MCF 10A (cell line): ENCODE measurements at regions not wholly inside any gene's neighbourhood (a gene's known extent, or its start where the extent isn't known, plus 50 kb on each side); places are given as distances from the start of the nearest gene placed in this dataset.

Source experiments
- BruUV-seq: library from RNA; stranded (reverse); fragments of 400-500 nt; replicated peaks from 2 replicates; lab custom pipeline; 2021; lab: Mats Ljungman, UMichigan
- CTCF ChIA-PET: fragments of 300-600 bp; sonication (Branson Sonifier 250); formaldehyde crosslinking; extraction: SDS; loops from one replicate; lab custom pipeline; 2021; ENCODE audit warnings: antibody characterized with exemption, inconsistent platforms; lab: Yijun Ruan, JAX
- POLR2A ChIA-PET: fragments of 300-600, 350-650 bp; sonication (Branson Sonifier 250); formaldehyde crosslinking; extraction: SDS; loops from one replicate; lab custom pipeline; 2020; ENCODE audit warnings: antibody characterized with exemption, inconsistent platforms; lab: Yijun Ruan, JAX
- DNase-seq: peaks from one replicate; pipeline ENCODE4 v3.0.0-alpha.2; 2018; ENCODE audit not compliant: unreplicated experiment
- H3K27ac Mint-ChIP-seq: one replicate; pipeline ENCODE4 v1.8.0; 2022; ENCODE audit warnings: mild to moderate bottlenecking, low read depth, mixed read lengths; ENCODE audit not compliant: unreplicated experiment
- H3K27me3 Mint-ChIP-seq: one replicate; pipeline ENCODE4 v1.8.0; 2022; ENCODE audit warnings: mixed read lengths; ENCODE audit not compliant: insufficient read depth, unreplicated experiment
- H3K36me3 Mint-ChIP-seq: one replicate; pipeline ENCODE4 v1.8.0; 2022; ENCODE audit warnings: mild to moderate bottlenecking, moderate library complexity, mixed read lengths; ENCODE audit not compliant: insufficient read depth, unreplicated experiment
- H3K4me1 Mint-ChIP-seq: one replicate; pipeline ENCODE4 v1.8.0; 2022; ENCODE audit warnings: mixed read lengths; ENCODE audit not compliant: insufficient read depth, unreplicated experiment
- H3K4me3 Mint-ChIP-seq: one replicate; pipeline ENCODE4 v1.8.0; 2022; ENCODE audit warnings: mild to moderate bottlenecking, moderate library complexity, mixed read lengths; ENCODE audit not compliant: unreplicated experiment
- H3K9me3 Mint-ChIP-seq: one replicate; pipeline ENCODE4 v1.8.0; 2022; ENCODE audit warnings: mixed read lengths; ENCODE audit not compliant: unreplicated experiment
- intact Hi-C: fragments of 100-400 bp; cut with micrococcal nuclease; formaldehyde crosslinking; loops from 2 replicates; pipeline ENCODE4 v1.14.1; 2022
- TF ChIP-seq, protein P1 (sequence below): fragments of 200-600 bp; IDR thresholded peaks from one replicate; pipeline ENCODE4 v1.8.0; 2022; ENCODE audit warnings: antibody characterized with exemption, mild to moderate bottlenecking; ENCODE audit not compliant: unreplicated experiment

DNA sequence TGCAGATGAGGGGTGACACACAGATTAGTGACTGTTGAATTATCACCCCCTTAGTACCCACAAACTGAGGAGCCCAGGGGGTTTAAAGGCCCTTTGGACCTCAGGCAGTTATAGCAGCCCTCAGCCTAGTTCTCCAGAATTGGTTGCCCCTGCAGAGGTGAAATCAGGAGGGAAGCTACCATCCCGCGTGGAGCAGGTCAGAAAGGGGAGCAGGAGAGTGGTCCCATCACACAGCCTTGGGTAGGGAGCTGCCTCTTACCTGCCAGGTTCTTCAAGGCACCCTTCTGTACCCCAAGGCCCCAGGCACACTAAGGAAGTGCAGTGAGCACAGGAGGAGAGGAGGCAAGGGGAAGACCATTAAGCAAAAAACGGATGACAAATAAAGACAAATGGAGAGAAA, 121.2 kb upstream of the TNR start:
- DNase-seq = no peak
- POLR2A ChIA-PET = no interaction called here
- H3K27me3 Mint-ChIP-seq = peaks cover 15% of the 10 kb centered on the region
- TF ChIP-seq, protein P1, sequence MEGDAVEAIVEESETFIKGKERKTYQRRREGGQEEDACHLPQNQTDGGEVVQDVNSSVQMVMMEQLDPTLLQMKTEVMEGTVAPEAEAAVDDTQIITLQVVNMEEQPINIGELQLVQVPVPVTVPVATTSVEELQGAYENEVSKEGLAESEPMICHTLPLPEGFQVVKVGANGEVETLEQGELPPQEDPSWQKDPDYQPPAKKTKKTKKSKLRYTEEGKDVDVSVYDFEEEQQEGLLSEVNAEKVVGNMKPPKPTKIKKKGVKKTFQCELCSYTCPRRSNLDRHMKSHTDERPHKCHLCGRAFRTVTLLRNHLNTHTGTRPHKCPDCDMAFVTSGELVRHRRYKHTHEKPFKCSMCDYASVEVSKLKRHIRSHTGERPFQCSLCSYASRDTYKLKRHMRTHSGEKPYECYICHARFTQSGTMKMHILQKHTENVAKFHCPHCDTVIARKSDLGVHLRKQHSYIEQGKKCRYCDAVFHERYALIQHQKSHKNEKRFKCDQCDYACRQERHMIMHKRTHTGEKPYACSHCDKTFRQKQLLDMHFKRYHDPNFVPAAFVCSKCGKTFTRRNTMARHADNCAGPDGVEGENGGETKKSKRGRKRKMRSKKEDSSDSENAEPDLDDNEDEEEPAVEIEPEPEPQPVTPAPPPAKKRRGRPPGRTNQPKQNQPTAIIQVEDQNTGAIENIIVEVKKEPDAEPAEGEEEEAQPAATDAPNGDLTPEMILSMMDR = no peak
- no peaks in the 10 kb centered on the region for H3K9me3 Mint-ChIP-seq
- no peak overlapping the region for H3K27ac Mint-ChIP-seq
- intact Hi-C loops = no loop called here
- no TSS peak for BruUV-seq
- no peaks in the 10 kb centered on the region for H3K36me3 Mint-ChIP-seq
- no peaks in the 10 kb centered on the region for H3K4me1 Mint-ChIP-seq
- no peak overlapping the region for H3K4me3 Mint-ChIP-seq
- CTCF ChIA-PET = interaction anchor here (0.7 to 1.4 kb wide), 4 partner anchors 11 to 106 kb away, joined by 3 to 5 read pairs (median 4); no protein-coding TSS in a partner anchor

DNA sequence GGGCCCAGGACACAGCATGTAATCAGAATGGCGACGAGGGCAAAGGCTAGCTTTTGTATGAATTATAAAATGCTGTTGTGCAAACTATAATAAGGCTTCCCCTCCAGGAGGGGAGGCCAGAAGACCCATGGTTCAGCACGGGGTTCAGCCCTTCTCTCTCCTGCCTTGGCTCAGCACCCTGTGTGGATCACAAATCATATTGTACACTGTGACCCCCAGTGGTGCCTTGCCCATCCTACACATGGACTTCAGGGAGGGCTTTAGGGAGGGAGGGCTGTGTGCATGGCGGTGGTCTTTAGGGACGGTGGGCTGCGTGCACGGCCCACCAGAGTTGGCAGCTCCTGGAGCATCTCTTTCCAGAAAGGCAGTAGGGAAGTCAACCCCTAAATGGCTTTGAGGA, 120.8 kb upstream of the TNR start:
- Mint-ChIP-seq H3K27me3 (peaks cover 19% of the 10 kb centered on the region), H3K4me1 (no peaks in the 10 kb centered on the region), H3K36me3 (no peaks in the 10 kb centered on the region), H3K27ac (no peak overlapping the region), H3K4me3 (no peak overlapping the region), H3K9me3 (no peaks in the 10 kb centered on the region)
- CTCF ChIA-PET = interaction anchor here (0.6 to 1.4 kb wide), 5 partner anchors 11 to 796 kb away, joined by 3 to 5 read pairs (median 3); no protein-coding TSS in a partner anchor
- BruUV-seq = no TSS peak
- TF ChIP-seq, protein P1 = no peak
- DNase-seq = no peak
- intact Hi-C loops = no loop called here
- POLR2A ChIA-PET = no interaction called here

DNA sequence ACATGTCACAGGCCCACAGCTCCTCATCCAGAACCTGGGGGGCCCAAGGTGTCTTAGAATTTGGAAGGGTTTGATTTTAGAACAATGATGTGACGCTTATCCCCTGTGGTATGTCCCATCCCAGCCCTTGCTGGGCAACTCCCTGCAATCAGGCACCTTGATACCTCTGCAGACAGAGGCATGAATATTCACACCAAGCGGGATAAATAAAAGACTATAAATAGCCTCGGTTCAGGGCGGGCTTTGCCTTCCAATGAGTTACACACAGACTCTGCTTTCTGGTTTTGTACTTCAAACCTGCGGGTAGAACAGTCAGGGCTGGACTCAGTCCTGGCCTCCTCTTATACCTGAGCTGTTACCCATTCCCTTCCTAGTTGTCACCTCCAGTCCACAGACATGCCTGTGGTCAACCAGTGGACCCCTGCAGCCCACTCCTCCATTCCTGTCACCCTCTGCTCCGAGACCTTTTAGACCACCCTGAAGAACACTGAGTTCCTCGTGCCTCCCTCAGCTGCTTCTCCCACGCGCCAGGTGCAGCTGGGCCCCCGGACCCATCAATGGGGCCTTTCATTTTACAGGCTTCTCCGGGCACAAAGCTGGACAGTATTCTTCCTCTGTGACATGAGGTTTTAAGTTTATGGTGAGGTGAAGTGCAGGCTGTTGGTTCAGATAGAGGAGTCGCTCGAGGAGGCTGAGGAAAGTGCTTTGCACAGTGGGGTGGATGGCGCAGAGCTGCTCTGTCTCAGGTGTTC, 120.1 kb upstream of the TNR start:
- H3K36me3 Mint-ChIP-seq = no peaks in the 10 kb centered on the region
- ChIA-PET CTCF (interaction anchor here (0.6 kb wide), 1 partner anchor 795 kb away, joined by 3 read pairs; no protein-coding TSS in a partner anchor), POLR2A (no interaction called here)
- no peaks in the 10 kb centered on the region for H3K9me3 Mint-ChIP-seq
- H3K27ac Mint-ChIP-seq = no peak overlapping the region
- H3K4me1 Mint-ChIP-seq = no peaks in the 10 kb centered on the region
- intact Hi-C loops = no loop called here
- TF ChIP-seq, protein P1 = no peak
- DNase-seq = no peak
- H3K4me3 Mint-ChIP-seq = no peak overlapping the region
- H3K27me3 Mint-ChIP-seq = peaks cover 27% of the 10 kb centered on the region
- no TSS peak for BruUV-seq

DNA sequence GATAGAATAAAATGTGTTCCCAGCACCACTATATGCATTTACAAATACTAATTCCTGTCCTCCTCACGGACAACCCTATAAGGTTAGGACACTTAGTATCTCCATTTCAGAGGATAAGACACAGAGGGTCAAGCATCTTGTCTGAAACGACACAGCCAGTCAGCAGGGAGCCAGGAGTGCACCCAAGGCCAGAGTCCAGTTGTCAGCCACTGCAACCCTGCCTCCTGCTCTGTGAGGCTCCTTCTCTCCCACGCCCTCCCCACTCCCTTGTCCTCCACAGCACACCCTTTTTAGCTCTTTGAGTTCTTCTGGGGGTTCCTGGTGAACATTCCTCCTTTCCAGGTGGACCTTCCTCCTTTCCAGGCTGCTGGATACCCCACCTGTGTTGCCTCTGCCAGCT, 119.0 kb upstream of the TNR start:
- H3K4me3 Mint-ChIP-seq = no peak overlapping the region
- no peaks in the 10 kb centered on the region for H3K9me3 Mint-ChIP-seq
- no peaks in the 10 kb centered on the region for H3K4me1 Mint-ChIP-seq
- no peak overlapping the region for H3K27ac Mint-ChIP-seq
- POLR2A ChIA-PET = no interaction called here
- H3K27me3 Mint-ChIP-seq = peaks cover 37% of the 10 kb centered on the region
- TF ChIP-seq, protein P1 = no peak
- H3K36me3 Mint-ChIP-seq = no peaks in the 10 kb centered on the region
- CTCF ChIA-PET = interaction anchor here (0.6 kb wide), 1 partner anchor 231 kb away, joined by 3 read pairs; no protein-coding TSS in a partner anchor
- DNase-seq = no peak
- intact Hi-C loops = no loop called here
- BruUV-seq = no TSS peak
